Left renal cortex interstitium (tissue), 4 donors: ENCODE measurements at regions not wholly inside any gene's neighbourhood (a gene's known extent, or its start where the extent isn't known, plus 50 kb on each side); places are given as distances from the start of the nearest gene placed in this dataset.

ENCODE experiments used
- DNase-seq, 4 donors: peaks; one replicate each; pipeline ENCODE4 v3.0.0-alpha.2; 2013; ENCODE audit warnings: low read depth in 4 of 4, low spot score in 2 of 4, missing footprints in 1 of 4

DNA sequence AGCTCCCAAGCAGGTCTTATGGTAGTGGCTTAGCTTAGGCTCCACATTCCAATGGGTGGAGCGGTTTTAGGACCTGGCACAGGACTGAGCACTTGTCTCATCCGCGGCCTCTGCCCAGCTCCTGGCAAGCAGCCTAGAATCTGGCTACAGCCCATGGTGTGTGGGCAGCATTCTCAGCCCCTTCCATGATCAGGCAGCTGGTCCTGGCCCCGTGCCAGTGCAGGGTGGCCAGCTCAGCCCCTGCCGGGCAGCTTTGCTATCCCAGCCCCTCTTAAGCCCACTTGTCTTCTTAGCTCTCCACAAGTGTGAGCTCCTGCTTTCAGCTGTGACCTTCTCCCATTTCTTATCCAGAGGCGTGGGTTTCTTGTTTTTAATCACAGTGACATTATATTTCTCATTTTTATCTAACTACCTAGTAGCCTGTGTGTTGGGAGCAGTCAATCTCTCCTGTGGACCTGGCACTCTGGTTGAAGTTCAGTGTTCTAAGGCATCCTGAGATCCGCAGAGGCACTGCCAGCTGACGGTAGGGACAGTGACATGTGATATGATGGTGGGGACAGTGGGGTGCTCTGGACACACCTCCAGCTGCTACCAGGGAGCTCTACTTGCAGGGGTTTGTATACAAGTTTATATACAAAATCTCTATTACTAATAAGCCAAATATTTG, 84.5 kb upstream of the PRNP start:
- DNase-seq, result no peak

- DNase-seq, result no peak
Measured at GRCh38 chr20:4600308-4601014, 85.8 kb upstream of the PRNP start.

DNA sequence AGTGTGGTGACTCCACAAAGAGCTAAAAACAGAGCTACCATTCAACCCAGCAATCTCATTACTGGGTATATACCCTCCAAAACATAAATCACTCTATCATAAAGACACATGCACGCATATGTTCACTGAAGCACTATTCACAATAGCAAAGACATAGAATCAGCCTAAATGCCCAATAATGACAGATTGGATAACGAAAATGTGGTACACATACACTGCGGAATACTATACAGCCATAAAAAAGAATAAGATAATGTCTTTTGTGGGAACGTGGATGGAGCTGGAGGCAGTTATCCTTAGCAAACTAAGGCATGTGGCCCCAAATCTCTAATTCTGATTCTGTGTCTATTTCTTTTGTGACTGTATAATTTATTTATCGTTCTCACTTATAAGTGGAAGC, 89.0 kb upstream of the PRNP start:
- no peak for DNase-seq

- no peak for DNase-seq
Measured at GRCh38 chr20:4593149-4593525, 93.1 kb upstream of the PRNP start.

DNA sequence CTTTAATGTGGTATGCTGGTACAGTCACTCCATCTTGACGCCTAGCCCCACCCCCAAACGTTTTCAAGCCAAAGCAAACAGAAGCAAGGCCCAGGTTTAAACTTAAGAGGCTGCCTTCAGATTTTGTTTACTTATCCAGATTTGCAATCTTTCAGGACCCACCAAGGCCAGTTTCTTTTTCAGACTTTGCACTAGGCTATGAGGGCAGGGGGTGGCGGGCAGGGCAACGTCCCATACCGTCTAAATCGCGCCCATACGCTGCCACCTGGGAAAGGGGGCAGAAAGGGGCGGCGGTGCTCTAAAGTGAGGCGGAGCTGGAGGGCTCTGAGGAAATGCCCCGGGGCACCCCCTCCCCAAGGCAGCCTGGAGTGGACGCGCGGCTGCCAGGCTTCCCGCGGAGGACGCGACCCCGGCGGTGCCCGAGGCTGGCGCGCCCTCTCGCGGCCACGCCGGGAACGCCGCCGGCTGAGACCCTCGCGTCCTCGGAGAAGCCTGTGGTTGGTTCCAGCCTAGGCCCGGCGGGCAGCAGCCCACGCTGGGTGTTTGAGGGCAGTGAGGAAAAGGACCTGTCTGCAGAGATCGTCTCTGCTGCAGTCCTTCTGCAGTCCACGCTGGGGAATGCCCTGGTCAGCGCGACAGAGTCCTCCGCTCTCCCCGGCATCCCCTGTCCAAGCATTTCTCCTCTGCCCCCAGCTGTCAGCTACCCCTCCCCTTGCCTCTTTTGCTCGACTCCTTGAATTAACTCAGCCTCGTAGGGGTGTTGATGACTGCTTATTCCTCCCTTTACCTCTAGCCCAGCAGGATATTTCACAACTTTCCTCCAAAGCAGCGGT, 93.7 kb upstream of the PRNP start:
- DNase-seq, result peak in 2 of 4 donors; percentile 28 to 31

DNA sequence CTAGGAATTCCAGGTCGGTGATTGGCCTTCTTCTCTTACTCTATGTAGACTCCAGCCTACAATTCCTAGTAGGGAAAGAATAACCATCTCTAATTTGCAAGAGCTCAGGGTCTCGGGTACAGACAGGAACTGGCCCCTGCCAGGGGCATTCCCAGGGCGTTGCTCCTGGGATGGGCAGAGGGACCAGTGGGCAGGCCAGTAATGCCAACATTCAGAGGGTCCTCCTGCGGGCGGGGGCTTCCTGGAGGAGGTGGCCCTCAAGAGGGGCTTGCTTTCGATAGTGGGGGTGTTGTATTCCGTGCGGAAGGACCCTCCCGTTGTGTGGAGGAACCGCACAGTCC, 94.3 kb upstream of the PRNP start:
- no peak for DNase-seq

GRCh38 chr20:4585758-4586157, 100.5 kb upstream of the PRNP start:
- DNase-seq, result no peak

DNA sequence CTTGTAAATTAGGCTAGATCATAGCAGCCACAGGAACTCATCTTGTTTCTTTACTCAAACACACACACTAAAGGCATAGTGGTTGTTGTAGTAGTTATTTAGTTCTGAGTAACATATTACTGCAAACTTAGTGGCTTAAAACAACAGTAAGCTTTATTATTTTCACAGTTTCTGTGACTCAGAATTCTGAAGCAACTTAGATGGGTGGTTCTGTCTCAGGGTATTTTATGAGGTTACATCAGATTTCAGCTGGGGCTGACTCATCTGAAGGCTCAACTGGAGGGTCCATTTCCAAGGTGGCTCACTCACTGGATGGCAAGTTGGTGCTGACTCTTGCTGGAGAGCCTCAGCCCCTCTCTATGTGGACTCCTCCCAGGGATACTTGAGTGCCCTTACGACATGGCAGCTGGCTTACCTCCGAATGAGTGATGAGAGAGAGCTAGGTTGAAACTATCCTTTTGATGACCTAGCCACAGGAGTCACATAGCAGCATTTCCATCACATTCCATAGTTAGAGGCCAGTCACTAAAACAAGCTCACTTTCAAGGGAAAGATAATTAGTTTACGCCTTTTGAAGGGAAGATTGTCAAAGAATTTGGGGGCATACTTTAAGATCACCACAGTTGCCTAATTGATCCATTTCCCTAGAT, 101.0 kb upstream of the PRNP start:
- DNase-seq, result no peak

- DNase-seq, result no peak
Measured at GRCh38 chr20:4584510-4584909, 101.7 kb upstream of the PRNP start.

GRCh38 chr20:4581838-4582237, 104.4 kb upstream of the PRNP start:
- no peak for DNase-seq

GRCh38 chr20:4578375-4578774, 107.9 kb upstream of the PRNP start:
- no peak for DNase-seq

- no peak for DNase-seq
Measured at GRCh38 chr20:4574356-4574690, 111.9 kb upstream of the PRNP start.

DNA sequence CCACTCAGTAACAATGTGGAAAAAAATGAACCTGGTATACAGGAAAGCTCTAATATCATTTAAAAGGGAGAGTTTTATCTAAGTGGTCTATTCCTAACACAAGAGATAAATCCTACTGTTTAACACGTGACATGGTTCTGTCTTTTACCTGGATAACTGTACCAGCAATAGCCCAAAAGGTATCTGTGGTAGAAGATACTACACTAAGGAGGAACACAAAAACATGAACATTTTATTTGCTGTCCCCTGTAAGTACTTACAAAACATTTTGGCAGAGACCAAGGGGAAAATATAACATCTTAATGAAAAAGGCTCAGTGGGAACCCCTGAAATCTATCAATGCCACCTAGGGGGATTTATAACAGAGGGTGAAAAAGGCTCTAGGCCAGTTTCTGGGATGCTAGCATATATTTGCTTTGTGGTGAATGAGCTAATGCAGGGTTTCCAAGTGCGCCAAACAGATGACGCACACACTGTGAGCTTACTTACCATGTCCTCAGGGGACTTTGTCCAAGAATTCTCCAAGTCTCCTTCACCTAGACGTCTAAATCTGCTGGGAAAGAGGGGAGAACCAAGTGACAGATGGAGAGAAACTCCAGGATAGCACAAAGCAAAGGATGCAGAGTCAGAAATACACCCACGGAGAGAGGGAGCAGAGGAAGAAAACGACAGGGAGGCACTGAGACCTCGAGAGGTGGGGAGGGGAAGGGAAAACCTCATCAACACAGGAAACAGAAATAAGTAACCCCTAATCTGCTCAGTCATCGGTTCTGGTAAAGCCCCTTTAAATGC, 112.5 kb upstream of the PRNP start:
- DNase-seq, result no peak

DNA sequence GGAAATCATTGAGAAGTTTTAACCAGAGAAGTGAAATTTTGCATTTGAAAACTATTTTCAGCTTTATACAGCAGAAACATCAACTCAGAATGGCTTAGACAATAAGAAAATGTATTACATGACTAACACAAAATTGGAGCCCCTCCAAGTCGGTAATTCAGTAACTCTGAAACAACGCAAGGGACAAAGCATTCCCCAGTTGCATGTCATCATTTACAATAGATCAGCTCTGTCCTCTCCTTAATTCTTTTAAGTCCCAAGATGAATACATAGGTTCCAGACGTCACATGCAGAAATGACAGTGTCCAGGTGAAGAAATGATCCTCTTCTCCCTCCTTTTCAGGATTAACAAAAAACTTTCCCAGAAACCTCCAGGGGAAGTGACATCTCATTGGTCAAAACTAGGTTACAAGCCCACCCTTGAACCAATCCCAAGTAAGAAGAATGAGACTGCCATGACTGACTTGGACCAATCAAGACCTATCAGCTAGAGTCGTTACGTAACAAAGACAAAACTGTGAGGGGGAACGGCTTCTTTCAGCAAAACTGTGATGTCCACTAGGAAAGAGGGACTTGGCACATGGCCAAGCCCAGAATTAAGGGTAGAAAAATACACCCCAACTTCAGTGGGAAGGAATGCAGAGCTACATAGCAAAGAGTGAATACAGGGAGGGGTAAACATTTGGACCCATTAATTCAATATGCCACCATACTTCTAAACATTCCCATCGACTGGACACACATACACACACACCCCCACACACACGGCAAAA, 114.3 kb upstream of the PRNP start:
- no peak for DNase-seq

- no peak for DNase-seq
Measured at GRCh38 chr20:4569865-4570264, 116.4 kb upstream of the PRNP start.

DNA sequence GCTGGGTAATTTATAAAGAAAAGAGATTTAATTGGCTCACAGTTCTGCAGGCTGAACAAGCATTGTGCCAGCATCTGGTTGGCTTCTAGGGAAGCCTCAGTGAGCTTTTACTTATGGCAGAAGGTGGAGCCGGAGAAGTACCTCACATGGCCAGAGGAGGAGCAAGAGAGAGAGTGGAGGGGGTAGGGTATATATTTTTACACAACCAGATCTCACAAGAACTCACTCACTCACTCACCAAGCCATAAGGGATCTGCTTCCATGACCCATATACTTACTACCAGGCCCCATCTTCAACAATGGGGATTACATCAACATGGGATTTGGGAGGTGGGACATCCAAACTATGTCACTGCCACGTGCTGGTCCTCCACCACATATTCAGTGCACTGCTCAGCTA, 117.2 kb upstream of the PRNP start:
- DNase-seq, result no peak

- no peak for DNase-seq
Measured at GRCh38 chr20:4568361-4568959, 117.8 kb upstream of the PRNP start.

- DNase-seq, result no peak
Measured at GRCh38 chr20:4567170-4567569, 119.1 kb upstream of the PRNP start.

GRCh38 chr20:4563534-4563933, 122.7 kb upstream of the PRNP start:
- DNase-seq, result peak in 3 of 4 donors; percentile 10 to 28 (median 23)
